Activated B cell treated with CpG ODN at 0.5 μM for 24 hours (primary cell): ENCODE measurements at regions not wholly inside any gene's neighbourhood (a gene's known extent, or its start where the extent isn't known, plus 50 kb on each side); places are given as distances from the start of the nearest gene placed in this dataset.

ENCODE experiments used
- ATAC-seq: fragments of 200-7000 bp; cut with Tn5 transposase; one replicate; pipeline ENCODE4 v1.10.0; 2021; ENCODE audit warnings: low read depth, mild to moderate bottlenecking, moderate library complexity
- CTCF ChIA-PET: fragments of 350-600 bp; sonication (Branson Sonifier 250); formaldehyde crosslinking; loops from one replicate; lab custom pipeline; 2021; ENCODE audit warnings: antibody characterized with exemption; lab: Charles Lee
- POLR2A ChIA-PET: fragments of 350-600 bp; sonication (Branson Sonifier 250); formaldehyde crosslinking; loops from one replicate; lab custom pipeline; 2021; ENCODE audit warnings: antibody characterized with exemption; lab: Charles Lee
- DNase-seq: peaks from one replicate; pipeline ENCODE4 v3.0.0; 2022
- H3K27ac Mint-ChIP-seq: one replicate; pipeline ENCODE4 v1.8.0; 2020; ENCODE audit warnings: mixed read lengths
- H3K27me3 Mint-ChIP-seq: one replicate; pipeline ENCODE4 v1.8.0; 2021; ENCODE audit warnings: mixed read lengths
- H3K36me3 Mint-ChIP-seq: one replicate; pipeline ENCODE4 v1.8.0; 2021; ENCODE audit warnings: low read depth, mixed read lengths
- H3K4me1 Mint-ChIP-seq: one replicate; pipeline ENCODE4 v1.8.0; 2021; ENCODE audit warnings: mixed read lengths
- H3K4me3 Mint-ChIP-seq: one replicate; pipeline ENCODE4 v1.8.0; 2020; ENCODE audit warnings: mild to moderate bottlenecking, mixed read lengths
- H3K9me3 Mint-ChIP-seq: one replicate; pipeline ENCODE4 v1.8.0; 2020; ENCODE audit warnings: mixed read lengths
- CTCF ChIP-seq: fragments of 200-600 bp; IDR thresholded peaks from one replicate; pipeline ENCODE4 v1.8.0; 2022; ENCODE audit warnings: antibody characterized with exemption, mild to moderate bottlenecking
- intact Hi-C: fragments of 100-400 bp; cut with micrococcal nuclease; formaldehyde crosslinking; loops from one replicate; pipeline ENCODE4 v1.15.1; 2024

- no peak for ATAC-seq
- Mint-ChIP-seq H3K36me3 (no peaks in the 10 kb centered on the region), H3K27me3 (no peaks in the 10 kb centered on the region), H3K4me3 (no peak overlapping the region), H3K9me3 (peaks cover 28% of the 10 kb centered on the region), H3K4me1 (no peaks in the 10 kb centered on the region), H3K27ac (no peak overlapping the region)
- ChIA-PET CTCF (no interaction called here), POLR2A (no interaction called here)
- no peak for TF ChIP-seq CTCF
- DNase-seq = no peak
- intact Hi-C loops = loop anchor here (10.0 kb wide), 1 partner anchor 1223 kb away; no protein-coding TSS in a partner anchor
Measured at GRCh38 chr14:66351310-66351709, 134.9 kb upstream of the CCDC196 start.

- Mint-ChIP-seq H3K27ac (no peak overlapping the region), H3K4me3 (no peak overlapping the region), H3K36me3 (no peaks in the 10 kb centered on the region), H3K4me1 (no peaks in the 10 kb centered on the region), H3K9me3 (no peaks in the 10 kb centered on the region), H3K27me3 (no peaks in the 10 kb centered on the region)
- peak; percentile 46 for TF ChIP-seq CTCF
- ATAC-seq (no peak), DNase-seq (no peak)
- POLR2A ChIA-PET = no interaction called here
- CTCF ChIA-PET = interaction anchor here (0.7 to 3.3 kb wide), 21 partner anchors 9 to 1764 kb away, joined by 3 to 39 read pairs (median 3); no protein-coding TSS in a partner anchor
- intact Hi-C loops = loop anchor here (1.0 to 10.0 kb wide), 7 partner anchors 265 to 1215 kb away; partner anchors contain the start of gene EIF2S1
Measured at GRCh38 chr14:66359500-66359899, 126.7 kb upstream of the CCDC196 start.

DNA sequence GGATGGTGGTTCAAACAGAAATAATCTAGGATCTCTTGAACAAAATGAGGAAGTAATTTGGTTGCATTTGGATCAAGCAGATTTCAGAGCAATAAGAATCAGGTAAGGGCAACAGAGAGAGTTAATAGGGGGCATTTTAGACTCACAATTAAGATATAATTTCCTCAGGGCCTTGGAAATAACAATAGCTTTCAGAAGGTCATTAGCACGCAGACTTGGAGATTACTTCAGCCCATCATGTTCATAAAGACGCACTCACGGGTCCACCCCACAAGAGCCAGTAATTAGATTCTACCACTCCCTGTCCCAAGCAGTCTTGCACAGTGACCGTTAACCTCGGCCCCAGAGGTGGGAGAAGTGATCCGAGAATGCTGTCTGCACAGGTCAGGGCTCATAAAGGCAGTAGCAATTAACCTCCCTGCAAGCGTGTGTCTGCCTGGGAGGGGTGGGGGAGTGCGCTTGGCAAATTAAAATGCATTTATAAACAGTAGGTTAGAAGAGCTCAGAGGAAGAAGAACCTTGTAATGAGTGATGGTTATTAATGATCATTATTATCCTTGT, 125.7 kb upstream of the CCDC196 start:
- TF ChIP-seq CTCF = no peak
- Mint-ChIP-seq H3K9me3 (no peaks in the 10 kb centered on the region), H3K27ac (no peak overlapping the region), H3K4me3 (no peak overlapping the region), H3K27me3 (no peaks in the 10 kb centered on the region), H3K4me1 (no peaks in the 10 kb centered on the region), H3K36me3 (no peaks in the 10 kb centered on the region)
- no peak for DNase-seq
- CTCF ChIA-PET = interaction anchor here (0.9 to 3.3 kb wide), 13 partner anchors 8 to 1067 kb away, joined by 3 to 39 read pairs (median 5); no protein-coding TSS in a partner anchor
- POLR2A ChIA-PET = no interaction called here
- intact Hi-C loops = no loop called here
- ATAC-seq = no peak

DNA sequence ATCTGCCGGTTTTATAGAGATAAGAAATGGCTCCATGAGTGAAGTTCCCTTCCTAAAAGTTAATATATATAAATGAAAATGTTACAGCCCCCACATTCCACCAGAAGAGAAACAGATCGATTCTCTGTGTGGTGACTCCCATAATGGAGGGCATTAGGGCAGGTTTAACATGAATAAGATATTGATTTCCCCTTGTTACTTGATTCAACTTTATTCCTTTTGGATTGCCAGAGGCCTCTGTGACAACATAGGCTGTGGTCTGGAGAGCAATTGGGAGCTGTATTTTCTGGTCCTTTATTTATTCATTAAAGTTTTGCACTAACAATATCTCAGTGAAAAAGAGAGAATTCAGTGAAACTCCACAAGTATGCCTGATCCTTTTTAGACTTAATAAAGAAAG, 125.2 kb upstream of the CCDC196 start:
- H3K27me3 Mint-ChIP-seq = no peaks in the 10 kb centered on the region
- H3K27ac Mint-ChIP-seq = no peak overlapping the region
- DNase-seq = no peak
- POLR2A ChIA-PET = no interaction called here
- intact Hi-C loops = no loop called here
- ATAC-seq = no peak
- CTCF ChIA-PET = interaction anchor here (1.7 to 3.3 kb wide), 3 partner anchors 11 to 925 kb away, joined by 5 to 39 read pairs (median 10); no protein-coding TSS in a partner anchor
- TF ChIP-seq CTCF = no peak
- no peaks in the 10 kb centered on the region for H3K9me3 Mint-ChIP-seq
- H3K4me1 Mint-ChIP-seq = no peaks in the 10 kb centered on the region
- H3K4me3 Mint-ChIP-seq = no peak overlapping the region
- H3K36me3 Mint-ChIP-seq = no peaks in the 10 kb centered on the region

GRCh38 chr14:66365388-66365787, 120.8 kb upstream of the CCDC196 start:
- DNase-seq (no peak), ATAC-seq (no peak)
- no peaks in the 10 kb centered on the region for H3K9me3 Mint-ChIP-seq
- ChIA-PET POLR2A (no interaction called here), CTCF (interaction anchor here (1.0 kb wide), 1 partner anchor 921 kb away, joined by 3 read pairs; no protein-coding TSS in a partner anchor)
- no peak overlapping the region for H3K4me3 Mint-ChIP-seq
- TF ChIP-seq CTCF = no peak
- H3K4me1 Mint-ChIP-seq = no peaks in the 10 kb centered on the region
- H3K36me3 Mint-ChIP-seq = no peaks in the 10 kb centered on the region
- intact Hi-C loops = no loop called here
- no peaks in the 10 kb centered on the region for H3K27me3 Mint-ChIP-seq
- H3K27ac Mint-ChIP-seq = no peak overlapping the region
